ACC112 (cell line): ENCODE measurements at regions not wholly inside any gene's neighbourhood (a gene's known extent, or its start where the extent isn't known, plus 50 kb on each side); places are given as distances from the start of the nearest gene placed in this dataset.

Experiments used
- H2AFZ ChIP-seq: fragments of 200-600 bp; sonication (generic); one replicate; pipeline ENCODE4 v1.6.0; 2017; ENCODE audit warnings: antibody characterized with exemption, low read length; ENCODE audit not compliant: unreplicated experiment
- H3K27ac ChIP-seq: fragments of 200-600 bp; sonication (generic); 2 replicates; pipeline ENCODE4 v1.5.1; 2014; ENCODE audit warnings: low read depth, mild to moderate bottlenecking, antibody characterized with exemption, low read length, moderate library complexity
- H3K27me3 ChIP-seq: fragments of 200-600 bp; sonication (generic); 2 replicates; pipeline ENCODE4 v1.6.1; 2014; ENCODE audit warnings: mild to moderate bottlenecking, antibody characterized with exemption, low read length, moderate library complexity, mixed read lengths; ENCODE audit not compliant: insufficient read depth
- H3K36me3 ChIP-seq: fragments of 200-600 bp; sonication (generic); 2 replicates; pipeline ENCODE4 v1.6.1; 2016; ENCODE audit warnings: mild to moderate bottlenecking, antibody characterized with exemption, low read length, moderate library complexity, mixed read lengths; ENCODE audit not compliant: insufficient read depth
- H3K4me1 ChIP-seq: fragments of 200-600 bp; sonication (generic); one replicate; pipeline ENCODE4 v1.6.1; 2016; ENCODE audit warnings: low read length, mixed read lengths; ENCODE audit not compliant: insufficient read depth, unreplicated experiment, control insufficient read depth
- H3K4me3 ChIP-seq: fragments of 200-600 bp; sonication (generic); 2 replicates; pipeline ENCODE4 v1.5.1; 2014; ENCODE audit warnings: mild to moderate bottlenecking, low read depth, low read length
- H3K79me2 ChIP-seq: fragments of 200-600 bp; sonication (generic); one replicate; pipeline ENCODE4 v1.6.0; 2016; ENCODE audit warnings: low read length; ENCODE audit not compliant: control insufficient read depth, unreplicated experiment, insufficient read depth

GRCh38 chr10:78504181-78504580 lies 470.5 kb downstream of the RPS24 start:
- Histone ChIP-seq H2AFZ (no peak overlapping the region), H3K79me2 (no peaks in the 10 kb centered on the region), H3K27ac (no peak overlapping the region), H3K4me3 (no peak overlapping the region), H3K27me3 (peaks cover 27% of the 10 kb centered on the region), H3K36me3 (no peaks in the 10 kb centered on the region), H3K4me1 (peaks cover 10% of the 10 kb centered on the region)

DNA sequence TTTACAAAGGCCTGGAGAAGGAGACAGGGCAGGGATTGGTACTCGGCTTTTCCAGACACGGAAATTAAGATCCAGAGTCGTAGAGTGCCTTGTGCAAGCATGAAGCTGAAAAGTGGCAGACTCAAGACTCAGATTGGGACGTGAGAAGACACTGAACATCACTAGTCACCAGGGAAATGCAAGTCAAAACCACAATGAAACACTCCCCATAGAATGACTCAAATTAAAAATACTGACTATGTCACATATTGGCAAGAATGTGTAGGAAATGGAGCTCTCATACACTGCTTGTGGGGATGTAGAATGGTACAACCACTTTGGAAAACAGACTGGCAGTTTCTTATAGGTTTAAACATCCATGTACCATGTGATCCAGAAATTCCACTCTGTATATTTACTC lies 472.0 kb downstream of the RPS24 start:
- H3K4me3 ChIP-seq = no peak overlapping the region
- H3K36me3 ChIP-seq = no peaks in the 10 kb centered on the region
- peaks cover 41% of the 10 kb centered on the region for H3K27me3 ChIP-seq
- H3K4me1 ChIP-seq = peaks cover 10% of the 10 kb centered on the region
- H3K79me2 ChIP-seq = no peaks in the 10 kb centered on the region
- H3K27ac ChIP-seq = no peak overlapping the region
- H2AFZ ChIP-seq = no peak overlapping the region

DNA sequence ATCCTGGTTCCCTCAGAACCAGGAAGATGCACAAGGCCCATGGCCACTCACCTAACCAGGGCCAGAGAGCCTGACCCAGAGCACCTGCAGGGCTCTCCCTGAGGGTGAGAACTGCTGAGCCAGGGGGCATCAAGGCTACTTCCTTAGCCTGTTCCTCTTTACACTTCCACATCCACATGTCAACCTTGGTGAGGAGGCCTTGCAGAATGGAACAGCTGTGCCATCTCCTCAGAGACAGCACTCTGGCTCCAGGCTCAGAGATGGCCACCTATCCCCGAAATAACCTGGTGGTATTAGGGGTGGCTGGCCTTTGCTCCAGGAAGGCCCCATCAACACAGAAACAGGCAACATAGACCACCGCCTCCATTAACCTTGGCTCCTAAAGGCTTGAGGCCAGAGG lies 473.0 kb downstream of the RPS24 start:
- peaks cover 10% of the 10 kb centered on the region for H3K4me1 ChIP-seq
- no peaks in the 10 kb centered on the region for H3K36me3 ChIP-seq
- no peak overlapping the region for H2AFZ ChIP-seq
- peaks cover 41% of the 10 kb centered on the region for H3K27me3 ChIP-seq
- H3K4me3 ChIP-seq = no peak overlapping the region
- no peaks in the 10 kb centered on the region for H3K79me2 ChIP-seq
- no peak overlapping the region for H3K27ac ChIP-seq

- H2AFZ ChIP-seq = no peak overlapping the region
- no peak overlapping the region for H3K27ac ChIP-seq
- no peak overlapping the region for H3K4me3 ChIP-seq
- H3K4me1 ChIP-seq = peaks cover under 1% of the 10 kb centered on the region
- peaks cover 44% of the 10 kb centered on the region for H3K27me3 ChIP-seq
- H3K36me3 ChIP-seq = no peaks in the 10 kb centered on the region
- H3K79me2 ChIP-seq = no peaks in the 10 kb centered on the region
Measured at GRCh38 chr10:78507510-78508160, 474.0 kb downstream of the RPS24 start.

DNA sequence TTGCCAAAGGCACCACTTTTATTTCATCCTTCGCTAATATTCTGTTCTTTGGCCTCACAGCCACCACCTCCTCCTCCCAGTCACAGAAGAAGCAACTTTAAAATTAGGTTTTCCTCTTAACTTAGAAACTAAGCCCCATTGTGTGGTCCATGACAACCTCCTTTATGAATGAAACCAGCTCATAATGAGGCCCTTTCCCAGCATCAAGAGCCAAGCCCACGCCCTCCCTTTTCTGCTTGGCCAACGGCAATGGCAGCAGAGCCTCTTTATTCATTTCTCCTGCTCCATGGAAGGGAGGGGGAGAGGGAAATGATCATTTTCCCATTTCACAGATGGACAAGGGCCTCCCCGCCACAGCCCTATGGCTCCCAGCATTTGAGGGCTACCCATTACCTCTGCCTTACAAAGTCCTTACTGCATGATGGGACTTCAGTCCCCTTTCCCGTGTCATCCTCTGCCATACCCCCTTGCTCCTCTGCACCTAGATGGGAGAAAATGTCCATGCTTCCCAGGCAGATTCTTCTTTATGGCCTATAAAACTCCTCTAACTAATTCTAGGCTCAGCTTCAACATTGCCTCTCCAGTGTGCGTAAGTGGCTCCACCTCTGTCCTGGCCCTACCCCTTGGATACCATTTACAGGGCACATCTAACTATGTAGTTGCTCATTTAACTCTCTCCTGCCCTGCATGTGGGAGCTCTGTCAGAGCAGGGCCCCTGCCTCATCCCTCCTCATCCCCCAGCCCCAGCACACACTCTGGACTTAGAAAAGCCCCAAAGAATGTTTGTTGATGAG lies 475.5 kb downstream of the RPS24 start:
- no peak overlapping the region for H3K27ac ChIP-seq

DNA sequence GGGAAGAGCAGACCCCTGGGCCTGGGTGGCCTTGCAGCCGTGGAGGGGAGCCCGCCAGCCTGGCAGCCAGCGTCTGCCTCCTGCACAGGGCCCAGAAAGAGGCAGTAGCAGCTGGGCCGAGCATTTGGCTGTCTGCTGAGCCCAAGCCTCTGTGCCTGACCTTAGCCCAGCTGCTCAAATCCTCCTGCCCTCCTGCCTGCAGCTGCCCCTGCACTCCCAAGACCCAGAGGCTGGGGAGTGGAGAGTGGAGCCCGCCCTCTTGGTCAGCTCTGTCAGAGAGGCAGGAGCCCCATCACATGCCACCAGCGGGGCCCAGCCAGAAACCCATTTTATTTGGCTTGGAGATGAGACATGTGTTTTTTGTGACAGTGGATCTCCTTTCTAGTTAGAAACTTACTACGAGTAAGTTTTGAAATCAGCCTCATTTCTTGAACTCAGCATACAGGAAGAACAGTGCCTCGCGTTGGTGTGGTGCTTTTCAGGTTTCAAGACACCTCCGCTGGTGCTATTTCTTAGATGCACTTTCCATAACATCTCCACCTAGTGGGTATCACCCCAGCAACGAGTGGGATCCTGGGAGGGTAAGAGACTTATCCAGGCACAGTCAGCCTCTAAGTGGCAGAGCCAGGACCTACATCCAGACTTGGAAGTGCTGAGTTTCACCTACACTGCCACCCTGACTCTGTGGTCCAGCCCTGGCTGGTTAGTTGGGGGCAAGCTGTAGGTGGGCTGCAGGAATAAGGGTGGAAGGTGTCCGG lies 477.1 kb downstream of the RPS24 start:
- Histone ChIP-seq H3K27me3 (peaks cover 44% of the 10 kb centered on the region), H3K4me1 (no peaks in the 10 kb centered on the region), H3K27ac (no peak overlapping the region), H3K36me3 (no peaks in the 10 kb centered on the region), H3K79me2 (no peaks in the 10 kb centered on the region), H3K4me3 (no peak overlapping the region), H2AFZ (no peak overlapping the region)

More for the DNA sequence above, 475.5 kb downstream of the RPS24 start:
- Histone ChIP-seq H3K4me1 (no peaks in the 10 kb centered on the region), H3K27me3 (peaks cover 44% of the 10 kb centered on the region), H3K4me3 (no peak overlapping the region), H2AFZ (no peak overlapping the region), H3K36me3 (no peaks in the 10 kb centered on the region), H3K79me2 (no peaks in the 10 kb centered on the region)

DNA sequence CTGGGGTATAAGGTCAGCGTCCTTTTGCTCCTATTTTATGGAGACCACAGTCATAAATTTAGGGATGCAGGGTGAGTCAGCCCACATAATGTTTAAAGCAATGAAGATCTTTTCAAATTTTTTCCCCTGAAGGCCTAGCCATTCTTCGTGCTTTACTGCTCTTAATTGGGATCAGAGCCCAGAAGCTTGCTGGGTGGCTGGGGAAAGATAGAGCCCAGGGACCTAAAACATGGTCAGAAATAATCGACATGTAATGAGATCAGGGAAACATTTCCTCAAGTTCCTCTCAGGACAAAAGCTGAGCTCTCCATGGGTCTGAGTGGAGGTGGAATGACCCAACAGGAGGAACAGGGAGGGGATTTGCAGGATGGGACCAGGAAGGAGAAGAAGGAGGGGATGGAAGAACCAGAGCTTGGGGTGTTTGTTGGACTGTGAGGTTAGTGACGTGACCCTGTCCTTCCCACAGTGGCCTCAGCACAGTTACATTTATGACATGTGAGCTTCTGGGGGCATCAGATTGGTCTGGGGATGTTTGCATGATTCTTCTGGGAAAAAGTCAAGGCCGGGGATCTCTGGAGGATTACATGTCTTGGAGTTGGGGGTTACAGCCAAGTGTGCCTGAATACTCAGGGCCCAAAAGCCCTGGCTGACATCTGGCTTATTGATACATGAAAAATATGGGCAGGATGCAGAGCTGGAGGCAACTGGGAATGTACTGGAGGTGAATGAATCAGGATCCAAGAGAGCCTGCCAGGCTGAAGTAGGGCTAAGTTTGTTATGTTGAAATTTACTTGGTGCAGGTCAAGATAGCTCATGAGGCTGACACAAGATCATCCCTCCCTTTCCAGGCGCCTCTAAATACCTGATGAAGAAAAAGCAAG lies 477.9 kb downstream of the RPS24 start:
- no peaks in the 10 kb centered on the region for H3K79me2 ChIP-seq
- no peaks in the 10 kb centered on the region for H3K36me3 ChIP-seq
- no peak overlapping the region for H3K27ac ChIP-seq
- H2AFZ ChIP-seq = no peak overlapping the region
- no peak overlapping the region for H3K4me3 ChIP-seq
- H3K27me3 ChIP-seq = peaks cover 50% of the 10 kb centered on the region
- no peaks in the 10 kb centered on the region for H3K4me1 ChIP-seq

DNA sequence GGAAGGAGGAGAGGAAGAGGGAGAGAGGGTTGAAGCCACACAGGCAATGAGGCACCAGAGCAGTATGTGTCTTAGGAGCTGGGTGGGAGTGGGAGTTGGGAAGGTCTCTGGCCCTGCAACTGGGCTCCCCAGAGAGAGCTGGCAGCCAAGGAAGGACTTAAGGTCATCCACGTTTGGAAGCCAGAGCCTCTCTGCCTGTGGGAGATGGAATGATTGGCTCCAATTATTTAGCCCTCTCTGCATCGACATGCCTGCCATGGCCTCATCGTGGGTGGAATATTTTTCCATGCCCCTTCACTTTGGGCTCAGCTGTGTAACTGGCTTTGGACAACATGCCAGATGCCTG lies 478.5 kb downstream of the RPS24 start:
- Histone ChIP-seq H3K36me3 (no peaks in the 10 kb centered on the region), H2AFZ (no peak overlapping the region), H3K27me3 (peaks cover 53% of the 10 kb centered on the region), H3K4me3 (no peak overlapping the region), H3K4me1 (no peaks in the 10 kb centered on the region), H3K79me2 (no peaks in the 10 kb centered on the region), H3K27ac (no peak overlapping the region)

DNA sequence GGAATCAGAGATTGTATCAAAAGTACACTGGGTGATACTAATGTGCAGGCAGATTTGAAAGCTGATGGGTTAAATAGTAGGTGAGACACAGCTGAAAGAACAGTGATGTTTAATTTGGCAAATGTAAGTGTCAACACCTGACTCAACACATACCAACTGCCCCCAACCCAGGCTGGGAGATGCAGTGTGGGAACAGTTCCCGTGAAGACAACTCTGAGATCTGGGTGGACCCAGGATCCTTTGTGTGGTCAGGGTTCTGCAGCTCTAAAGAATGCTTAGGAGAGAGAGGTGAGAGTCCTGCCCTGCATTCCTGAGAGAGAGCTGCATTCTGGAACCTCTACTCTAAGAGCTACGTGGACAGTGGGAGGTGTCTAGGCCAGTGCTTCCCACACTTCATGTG lies 479.7 kb downstream of the RPS24 start:
- Histone ChIP-seq H3K36me3 (no peaks in the 10 kb centered on the region), H3K79me2 (no peaks in the 10 kb centered on the region), H2AFZ (no peak overlapping the region), H3K4me1 (no peaks in the 10 kb centered on the region), H3K27me3 (peaks cover 53% of the 10 kb centered on the region), H3K27ac (no peak overlapping the region), H3K4me3 (no peak overlapping the region)

GRCh38 chr10:78513986-78514385 lies 480.3 kb downstream of the RPS24 start:
- H3K4me3 ChIP-seq = no peak overlapping the region
- no peaks in the 10 kb centered on the region for H3K36me3 ChIP-seq
- H3K27me3 ChIP-seq = peaks cover 51% of the 10 kb centered on the region

More at GRCh38 chr10:78513986-78514385, 480.3 kb downstream of the RPS24 start:
- H3K27ac ChIP-seq = no peak overlapping the region
- H3K4me1 ChIP-seq = no peaks in the 10 kb centered on the region
- H2AFZ ChIP-seq = no peak overlapping the region
- H3K79me2 ChIP-seq = no peaks in the 10 kb centered on the region
